Kidney (tissue), 13 donors: ENCODE measurements at regions not wholly inside any gene's neighbourhood (a gene's known extent, or its start where the extent isn't known, plus 50 kb on each side); places are given as distances from the start of the nearest gene placed in this dataset.
"Not testable (repeated sequence)": the region's sequence is repeated elsewhere in the genome, so short reads cannot be mapped to it uniquely, and the experiment has no call there.

ENCODE experiments used
- DNase-seq, 5 donors: peaks; one replicate each; pipeline ENCODE4 v3.0.0-alpha.2; 2013 to 2020
- FAIRE-seq: peaks from 2 replicates; lab custom pipeline; 2012; peaks lifted over from hg19 to GRCh38; lab: Jason Lieb, UNC
- H3K27ac ChIP-seq, 2 donors: one replicate each; pipeline ENCODE4 v1.7.0; 2013; ENCODE audit warnings: low read depth in 2 of 2, low read length in 2 of 2, inconsistent platforms in 1 of 2
- H3K27me3 ChIP-seq: one replicate; pipeline ENCODE4 v1.7.1; 2013; ENCODE audit warnings: low read length, inconsistent platforms; ENCODE audit not compliant: control insufficient read depth, insufficient read depth
- H3K36me3 ChIP-seq, 3 donors: one replicate each; pipeline versions ENCODE4 v1.7.0 to v1.7.1; 2013; ENCODE audit warnings: low read length in 3 of 3, control low read depth in 1 of 3, inconsistent platforms in 1 of 3; ENCODE audit not compliant: insufficient read depth in 3 of 3, control insufficient read depth in 2 of 3
- H3K4me1 ChIP-seq, 3 donors: one replicate each; pipeline versions ENCODE4 v1.7.0 to v1.7.1; 2013; ENCODE audit warnings: low read length in 3 of 3, inconsistent platforms in 1 of 3, low read depth in 1 of 3; ENCODE audit not compliant: control insufficient read depth in 2 of 3, insufficient read depth in 2 of 3
- H3K4me3 ChIP-seq, 3 donors: one replicate each; pipeline versions ENCODE4 v1.7.0 to v1.8.1; 2013; ENCODE audit warnings: low read length in 3 of 3, control low read depth in 1 of 3, inconsistent platforms in 1 of 3
- H3K9ac ChIP-seq, 3 donors: one replicate each; pipeline versions ENCODE4 v1.7.0 to v1.7.1; 2013; ENCODE audit warnings: low read length in 3 of 3, control low read depth in 1 of 3, inconsistent platforms in 1 of 3
- H3K9me3 ChIP-seq, 3 donors: one replicate each; pipeline versions ENCODE4 v1.7.0 to v1.7.1; 2013; ENCODE audit warnings: low read length in 3 of 3, control low read depth in 1 of 3, inconsistent platforms in 1 of 3; ENCODE audit not compliant: control insufficient read depth in 2 of 3, insufficient read depth in 1 of 3
- CTCF ChIP-seq: IDR thresholded peaks from 3 replicates; pipeline ENCODE4 v1.5.1; 2012; ENCODE audit warnings: mild to moderate bottlenecking, moderate library complexity, borderline replicate concordance; ENCODE audit not compliant: insufficient read depth; ENCODE audit errors: extremely low read depth
- intact Hi-C: fragments of 100-400 bp; cut with DNase I; formaldehyde crosslinking; loops from one replicate; pipeline ENCODE4 v1.11.1; 2022
- donor health status: control.
- donor health status: control.
- donor health status: control.
- donor health status: control.
- donor health status: control.
- donor health status: DM: yes; HTN: yes; CAD: no.
- donor health status: Normal renal cell carcinoma (clear cell type).

DNA sequence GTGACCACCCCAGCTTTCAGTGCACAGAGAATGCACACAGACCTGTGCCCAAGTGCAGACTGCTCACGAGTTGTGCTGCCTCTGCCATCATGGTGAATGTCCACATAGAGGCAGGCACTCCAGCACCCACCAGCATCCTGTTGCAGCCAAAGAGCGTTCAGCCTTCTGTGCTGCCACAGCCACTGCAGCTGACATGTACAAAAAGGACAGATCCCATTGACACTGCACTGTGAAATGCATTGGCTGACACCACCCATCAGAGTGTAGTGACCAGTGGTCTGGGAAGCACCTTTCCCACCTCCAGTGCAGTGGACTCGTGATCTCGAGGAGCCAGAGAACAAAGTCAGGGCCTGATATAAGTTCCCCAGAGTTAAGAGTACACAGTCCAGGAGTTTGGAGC is 260.3 kb downstream of the RAP2B start:
- no peaks in the 10 kb centered on the region for H3K36me3 ChIP-seq
- no peak overlapping the region for H3K9ac ChIP-seq
- no peak overlapping the region for H3K27ac ChIP-seq
- no peaks in the 10 kb centered on the region for H3K27me3 ChIP-seq
- no peaks in the 10 kb centered on the region for H3K4me1 ChIP-seq
- peaks cover 0 to 16% (median 0%) of the 10 kb centered on the region in 3 donors for H3K9me3 ChIP-seq
- intact Hi-C loops = no loop called here
- no peak for DNase-seq
- no peak for FAIRE-seq
- no peak for TF ChIP-seq CTCF
- no peak overlapping the region for H3K4me3 ChIP-seq

DNA sequence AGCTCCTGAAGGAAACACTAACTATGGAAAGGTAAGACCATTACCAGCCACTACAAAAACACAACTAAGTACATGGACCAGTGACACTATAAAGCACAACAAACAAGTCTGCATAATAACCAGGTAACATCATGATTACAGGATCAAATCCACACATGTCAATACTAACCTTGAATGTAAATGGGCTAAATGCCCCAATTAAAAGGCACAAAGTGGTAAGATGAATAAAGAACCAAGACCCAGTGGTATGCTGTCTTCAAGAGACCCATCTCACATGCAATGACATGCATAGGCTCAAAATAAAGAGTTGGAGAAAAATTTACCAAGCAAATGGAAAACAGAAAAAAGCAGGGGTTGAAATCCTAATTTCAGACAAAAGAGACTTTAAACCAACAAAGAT is 261.8 kb downstream of the RAP2B start:
- intact Hi-C loops = not testable (repeated sequence)

GRCh38 chr3:153426344-153426743 is 264.3 kb downstream of the RAP2B start:
- Histone ChIP-seq H3K27ac (no peak overlapping the region), H3K4me1 (no peaks in the 10 kb centered on the region), H3K36me3 (no peaks in the 10 kb centered on the region), H3K4me3 (no peak overlapping the region), H3K9ac (no peak overlapping the region), H3K27me3 (no peaks in the 10 kb centered on the region), H3K9me3 (peaks cover 0 to 11% (median 0%) of the 10 kb centered on the region in 3 donors)
- no peak for FAIRE-seq
- no peak for TF ChIP-seq CTCF
- no peak for DNase-seq
- intact Hi-C loops = no loop called here

More for the DNA sequence above, 261.8 kb downstream of the RAP2B start:
- not testable (repeated sequence) for H3K4me3 ChIP-seq, H3K9ac ChIP-seq, H3K27ac ChIP-seq, H3K36me3 ChIP-seq, FAIRE-seq, DNase-seq, H3K4me1 ChIP-seq, H3K27me3 ChIP-seq
- H3K9me3 ChIP-seq = peaks cover 0 to 16% (median 0%) of the 10 kb centered on the region in 3 donors

GRCh38 chr3:153426803-153427202 is 264.8 kb downstream of the RAP2B start:
- H3K36me3 ChIP-seq = no peaks in the 10 kb centered on the region
- H3K9ac ChIP-seq = no peak overlapping the region
- no peak for TF ChIP-seq CTCF
- H3K9me3 ChIP-seq = peaks cover 0 to 11% (median 0%) of the 10 kb centered on the region in 3 donors
- H3K27ac ChIP-seq = no peak overlapping the region
- intact Hi-C loops = no loop called here
- DNase-seq = no peak
- H3K27me3 ChIP-seq = no peaks in the 10 kb centered on the region
- no peak for FAIRE-seq
- no peak overlapping the region for H3K4me3 ChIP-seq
- H3K4me1 ChIP-seq = no peaks in the 10 kb centered on the region
